Adrenal gland (tissue), 5 donors: ENCODE measurements at regions not wholly inside any gene's neighbourhood (a gene's known extent, or its start where the extent isn't known, plus 50 kb on each side); places are given as distances from the start of the nearest gene placed in this dataset.

ENCODE experiments used
- POLR2A ChIP-seq, 2 donors: fragments of 450-650 bp; IDR thresholded peaks; one replicate each; pipeline ENCODE4 v1.6.1; 2017; ENCODE audit warnings: antibody characterized with exemption in 2 of 2, mild to moderate bottlenecking in 2 of 2, moderate library complexity in 1 of 2
- TF ChIP-seq, protein P1 (sequence below), 6 experiments: fragments of 450-650 bp in 4 of 6; fragments of 200-600 bp in 2 of 6; sonication (generic) in 1 of 6; IDR thresholded peaks; 1 replicate in 5 of 6; 2 replicates in 1 of 6; pipeline versions ENCODE4 v1.5.1 to v1.8.0; 2016 to 2021; ENCODE audit warnings: antibody characterized with exemption in 6 of 6, mild to moderate bottlenecking in 2 of 6, moderate library complexity in 1 of 6
- donor health status: DM: no; HTN: no; CAD: no.

DNA sequence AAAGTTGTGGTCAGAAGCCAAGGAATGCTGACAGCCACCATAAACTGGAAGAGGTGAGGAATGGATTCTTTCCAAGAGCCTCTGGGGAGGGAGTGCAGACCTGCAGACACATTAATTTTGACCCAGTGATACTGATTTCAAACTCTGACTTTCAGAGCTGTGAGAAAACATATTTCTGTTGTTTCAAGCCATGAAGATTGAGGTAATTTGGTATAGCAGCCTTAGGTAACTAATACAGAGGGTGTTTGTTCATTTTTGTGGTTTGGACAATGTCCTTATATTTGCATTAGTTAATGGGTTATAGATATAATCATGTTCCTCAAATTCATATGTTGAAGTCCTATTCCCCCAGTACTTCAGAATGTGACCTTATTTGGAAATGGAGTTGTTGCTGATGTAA, 85.4 kb upstream of the GTSF1L start:
- TF ChIP-seq, protein P1, sequence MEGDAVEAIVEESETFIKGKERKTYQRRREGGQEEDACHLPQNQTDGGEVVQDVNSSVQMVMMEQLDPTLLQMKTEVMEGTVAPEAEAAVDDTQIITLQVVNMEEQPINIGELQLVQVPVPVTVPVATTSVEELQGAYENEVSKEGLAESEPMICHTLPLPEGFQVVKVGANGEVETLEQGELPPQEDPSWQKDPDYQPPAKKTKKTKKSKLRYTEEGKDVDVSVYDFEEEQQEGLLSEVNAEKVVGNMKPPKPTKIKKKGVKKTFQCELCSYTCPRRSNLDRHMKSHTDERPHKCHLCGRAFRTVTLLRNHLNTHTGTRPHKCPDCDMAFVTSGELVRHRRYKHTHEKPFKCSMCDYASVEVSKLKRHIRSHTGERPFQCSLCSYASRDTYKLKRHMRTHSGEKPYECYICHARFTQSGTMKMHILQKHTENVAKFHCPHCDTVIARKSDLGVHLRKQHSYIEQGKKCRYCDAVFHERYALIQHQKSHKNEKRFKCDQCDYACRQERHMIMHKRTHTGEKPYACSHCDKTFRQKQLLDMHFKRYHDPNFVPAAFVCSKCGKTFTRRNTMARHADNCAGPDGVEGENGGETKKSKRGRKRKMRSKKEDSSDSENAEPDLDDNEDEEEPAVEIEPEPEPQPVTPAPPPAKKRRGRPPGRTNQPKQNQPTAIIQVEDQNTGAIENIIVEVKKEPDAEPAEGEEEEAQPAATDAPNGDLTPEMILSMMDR (IDR thresholded peaks at IDR 0.05) = no peak
- no peak for TF ChIP-seq POLR2A (IDR thresholded peaks at IDR 0.05)
